ENCODE measurements at regions not wholly inside any gene's neighbourhood (a gene's known extent, or its start where the extent isn't known, plus 50 kb on each side); places are given as distances from the start of the nearest gene placed in this dataset.

GRCh38 chr4:141922236-141922635 lies 285.9 kb downstream of the IL15 start:
- H3K27me3 ChIP-seq = no peaks in the 10 kb centered on the region
- no peaks in the 10 kb centered on the region for H3K4me1 ChIP-seq
- TF ChIP-seq CTCF (IDR thresholded peaks at IDR 0.05) (no peak), POLR2A (IDR thresholded peaks at IDR 0.05) (no peak)
- no peak overlapping the region for H3K27ac ChIP-seq
- H3K36me3 ChIP-seq = no peaks in the 10 kb centered on the region
- no peak for DNase-seq
- no peaks in the 10 kb centered on the region for H3K9me3 ChIP-seq
- no peak overlapping the region for H3K4me3 ChIP-seq

GRCh38 chr4:141926406-141926805 lies 290.0 kb downstream of the IL15 start:
- H3K9me3 ChIP-seq = no peaks in the 10 kb centered on the region
- H3K4me3 ChIP-seq = no peak overlapping the region
- DNase-seq = no peak
- TF ChIP-seq CTCF (IDR thresholded peaks at IDR 0.05) = no peak
- TF ChIP-seq POLR2A (IDR thresholded peaks at IDR 0.05) = no peak
- no peaks in the 10 kb centered on the region for H3K4me1 ChIP-seq
- no peaks in the 10 kb centered on the region for H3K27me3 ChIP-seq
- no peak overlapping the region for H3K27ac ChIP-seq
- no peaks in the 10 kb centered on the region for H3K36me3 ChIP-seq

GRCh38 chr4:141932490-141932889 lies 296.1 kb downstream of the IL15 start:
- H3K27me3 ChIP-seq = no peaks in the 10 kb centered on the region
- H3K27ac ChIP-seq = no peak overlapping the region
- TF ChIP-seq CTCF (IDR thresholded peaks at IDR 0.05) = no peak
- no peak for TF ChIP-seq POLR2A (IDR thresholded peaks at IDR 0.05)
- H3K4me1 ChIP-seq = no peaks in the 10 kb centered on the region
- H3K36me3 ChIP-seq = no peaks in the 10 kb centered on the region
- no peaks in the 10 kb centered on the region for H3K9me3 ChIP-seq
- no peak overlapping the region for H3K4me3 ChIP-seq
- DNase-seq = no peak

- DNase-seq = no peak
- H3K27me3 ChIP-seq = no peaks in the 10 kb centered on the region
- TF ChIP-seq POLR2A (IDR thresholded peaks at IDR 0.05) = no peak
- TF ChIP-seq CTCF (IDR thresholded peaks at IDR 0.05) = no peak
- H3K36me3 ChIP-seq = no peaks in the 10 kb centered on the region
- no peaks in the 10 kb centered on the region for H3K4me1 ChIP-seq
- H3K9me3 ChIP-seq = no peaks in the 10 kb centered on the region
- H3K4me3 ChIP-seq = no peak overlapping the region
- no peak overlapping the region for H3K27ac ChIP-seq
These were observed 297.6 kb downstream of the IL15 start for GRCh38 chr4:141933978-141934377.

GRCh38 chr4:141955696-141956095 lies 319.3 kb downstream of the IL15 start:
- no peaks in the 10 kb centered on the region for H3K4me1 ChIP-seq
- H3K36me3 ChIP-seq = no peaks in the 10 kb centered on the region
- no peaks in the 10 kb centered on the region for H3K9me3 ChIP-seq
- H3K4me3 ChIP-seq = no peak overlapping the region
- no peak overlapping the region for H3K27ac ChIP-seq
- TF ChIP-seq POLR2A (IDR thresholded peaks at IDR 0.05) (no peak), CTCF (IDR thresholded peaks at IDR 0.05) (no peak)
- no peak for DNase-seq
- H3K27me3 ChIP-seq = no peaks in the 10 kb centered on the region

- Histone ChIP-seq H3K27ac (no peak overlapping the region), H3K36me3 (no peaks in the 10 kb centered on the region), H3K27me3 (no peaks in the 10 kb centered on the region), H3K4me3 (no peak overlapping the region), H3K4me1 (no peaks in the 10 kb centered on the region), H3K9me3 (no peaks in the 10 kb centered on the region)
- TF ChIP-seq POLR2A (IDR thresholded peaks at IDR 0.05) (no peak), CTCF (IDR thresholded peaks at IDR 0.05) (no peak)
- no peak for DNase-seq
These were observed 321.0 kb downstream of the IL15 start for GRCh38 chr4:141957416-141957815.

Measured in Peyer's patch (tissue), 4 donors.